ENCODE measurements at regions not wholly inside any gene's neighbourhood (a gene's known extent, or its start where the extent isn't known, plus 50 kb on each side); places are given as distances from the start of the nearest gene placed in this dataset.

GRCh38 chr9:135251331-135251761 lies 163.9 kb downstream of the OLFM1 start:
- Histone ChIP-seq H3K27ac (ENCODE audit: control insufficient read depth, insufficient read depth, low read length) (no peak overlapping the region), H3K4me2 (ENCODE audit: control insufficient read depth, extremely low read depth, insufficient read depth, low read depth, low read length) (no peak overlapping the region), H3K9me1 (ENCODE audit: control insufficient read depth, extremely low read depth, insufficient read depth, low read length) (no peaks in the 10 kb centered on the region), H3K79me2 (ENCODE audit: control insufficient read depth, insufficient read depth, low read length) (no peaks in the 10 kb centered on the region), H3K9me3 (ENCODE audit: control insufficient read depth, low read depth, low read length) (no peaks in the 10 kb centered on the region), H3K9ac (ENCODE audit: control insufficient read depth, extremely low read depth, insufficient read depth, low read length) (no peak overlapping the region), H4K20me1 (ENCODE audit: control insufficient read depth, extremely low read depth, insufficient read depth, low read length) (no peaks in the 10 kb centered on the region), H3K27me3 (ENCODE audit: control insufficient read depth, extremely low read depth, insufficient read depth, low read length) (peaks cover 20% of the 10 kb centered on the region), H2AFZ (ENCODE audit: control insufficient read depth, low read length) (no peak overlapping the region), H3K4me3 (ENCODE audit: control insufficient read depth in 2 of 3, extremely low read depth in 1 of 3, insufficient read depth in 2 of 3, low read depth in 1 of 3, low read length in 3 of 3) (no peak overlapping the region), H3K4me1 (ENCODE audit: control insufficient read depth, extremely low read depth, insufficient read depth, low read length) (no peaks in the 10 kb centered on the region), H3K36me3 (ENCODE audit: control insufficient read depth in 2 of 2, extremely low read depth in 1 of 2, insufficient read depth in 2 of 2, low read length in 2 of 2) (no peaks in the 10 kb centered on the region)
- TF ChIP-seq, protein P1, sequence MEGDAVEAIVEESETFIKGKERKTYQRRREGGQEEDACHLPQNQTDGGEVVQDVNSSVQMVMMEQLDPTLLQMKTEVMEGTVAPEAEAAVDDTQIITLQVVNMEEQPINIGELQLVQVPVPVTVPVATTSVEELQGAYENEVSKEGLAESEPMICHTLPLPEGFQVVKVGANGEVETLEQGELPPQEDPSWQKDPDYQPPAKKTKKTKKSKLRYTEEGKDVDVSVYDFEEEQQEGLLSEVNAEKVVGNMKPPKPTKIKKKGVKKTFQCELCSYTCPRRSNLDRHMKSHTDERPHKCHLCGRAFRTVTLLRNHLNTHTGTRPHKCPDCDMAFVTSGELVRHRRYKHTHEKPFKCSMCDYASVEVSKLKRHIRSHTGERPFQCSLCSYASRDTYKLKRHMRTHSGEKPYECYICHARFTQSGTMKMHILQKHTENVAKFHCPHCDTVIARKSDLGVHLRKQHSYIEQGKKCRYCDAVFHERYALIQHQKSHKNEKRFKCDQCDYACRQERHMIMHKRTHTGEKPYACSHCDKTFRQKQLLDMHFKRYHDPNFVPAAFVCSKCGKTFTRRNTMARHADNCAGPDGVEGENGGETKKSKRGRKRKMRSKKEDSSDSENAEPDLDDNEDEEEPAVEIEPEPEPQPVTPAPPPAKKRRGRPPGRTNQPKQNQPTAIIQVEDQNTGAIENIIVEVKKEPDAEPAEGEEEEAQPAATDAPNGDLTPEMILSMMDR (optimal IDR thresholded peaks at IDR 0.05 in 1 of 3, IDR thresholded peaks at IDR 0.05 in 1 of 3, conservative IDR thresholded peaks at IDR 0.05 in 1 of 3; ENCODE audit: extremely low read depth in 1 of 3, insufficient read depth in 2 of 3, low read length in 3 of 3), result no peak
- no peak for TF ChIP-seq EZH2 (IDR thresholded peaks at IDR 0.05; ENCODE audit: low read length)
- FAIRE-seq (no peak), DNase-seq (ENCODE audit: low read depth, low spot score) (no peak)
- dilution Hi-C loops (cut with MboI; ENCODE audit: extremely low pct_ligation_motif_present, low sequenced_read_pairs), result no loop called here

DNA sequence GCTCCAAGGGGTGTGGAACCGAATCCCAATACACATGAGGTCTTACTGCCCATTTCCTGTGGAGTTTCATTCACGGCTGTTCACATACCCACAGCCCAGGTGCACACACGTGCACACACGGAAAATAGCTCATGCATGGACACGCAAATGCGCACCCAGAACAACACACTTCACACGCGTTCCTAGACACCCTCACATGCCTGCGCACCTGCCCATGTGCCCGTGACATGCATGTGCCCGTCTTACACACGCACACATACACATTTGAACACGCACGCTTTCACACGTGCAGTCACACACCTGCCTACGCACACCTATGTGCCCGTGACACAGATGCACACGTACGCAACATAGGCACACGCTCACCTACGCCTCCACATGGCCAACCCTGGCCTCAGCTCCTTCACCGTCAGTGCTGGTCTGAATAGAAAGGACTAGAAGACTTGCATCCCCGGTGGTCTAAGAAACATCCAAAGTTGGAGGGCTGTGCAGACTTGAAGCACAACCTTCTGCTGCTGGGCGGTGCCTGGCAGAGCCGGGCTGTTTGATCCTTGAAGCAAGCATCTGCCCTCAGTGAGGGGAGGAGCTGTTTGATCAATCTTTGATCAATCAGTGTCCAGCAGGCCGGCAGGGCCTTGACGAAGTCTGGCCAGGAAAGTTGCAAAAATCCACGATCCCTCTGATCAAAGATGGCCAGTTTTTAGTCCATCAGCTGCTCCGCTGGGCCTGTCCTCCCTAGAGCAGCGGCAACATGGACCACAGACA lies 164.7 kb downstream of the OLFM1 start:
- Histone ChIP-seq H3K79me2 (ENCODE audit: control insufficient read depth, insufficient read depth, low read length) (no peaks in the 10 kb centered on the region), H3K27ac (ENCODE audit: control insufficient read depth, insufficient read depth, low read length) (no peak overlapping the region), H3K9me1 (ENCODE audit: control insufficient read depth, extremely low read depth, insufficient read depth, low read length) (no peaks in the 10 kb centered on the region), H3K4me3 (ENCODE audit: control insufficient read depth in 2 of 3, extremely low read depth in 1 of 3, insufficient read depth in 2 of 3, low read depth in 1 of 3, low read length in 3 of 3) (no peak overlapping the region), H3K4me1 (ENCODE audit: control insufficient read depth, extremely low read depth, insufficient read depth, low read length) (no peaks in the 10 kb centered on the region), H2AFZ (ENCODE audit: control insufficient read depth, low read length) (no peak overlapping the region), H3K9me3 (ENCODE audit: control insufficient read depth, low read depth, low read length) (no peaks in the 10 kb centered on the region), H3K36me3 (ENCODE audit: control insufficient read depth in 2 of 2, extremely low read depth in 1 of 2, insufficient read depth in 2 of 2, low read length in 2 of 2) (no peaks in the 10 kb centered on the region), H3K9ac (ENCODE audit: control insufficient read depth, extremely low read depth, insufficient read depth, low read length) (no peak overlapping the region), H4K20me1 (ENCODE audit: control insufficient read depth, extremely low read depth, insufficient read depth, low read length) (no peaks in the 10 kb centered on the region), H3K4me2 (ENCODE audit: control insufficient read depth, extremely low read depth, insufficient read depth, low read depth, low read length) (no peak overlapping the region), H3K27me3 (ENCODE audit: control insufficient read depth, extremely low read depth, insufficient read depth, low read length) (peaks cover 11% of the 10 kb centered on the region)
- no peak for FAIRE-seq
- DNase-seq (ENCODE audit: low read depth, low spot score), result no peak
- dilution Hi-C loops (cut with MboI; ENCODE audit: extremely low pct_ligation_motif_present, low sequenced_read_pairs), result no loop called here
- TF ChIP-seq, protein P1 (optimal IDR thresholded peaks at IDR 0.05 in 1 of 3, IDR thresholded peaks at IDR 0.05 in 1 of 3, conservative IDR thresholded peaks at IDR 0.05 in 1 of 3; ENCODE audit: extremely low read depth in 1 of 3, insufficient read depth in 2 of 3, low read length in 3 of 3), result no peak
- no peak for TF ChIP-seq EZH2 (IDR thresholded peaks at IDR 0.05; ENCODE audit: low read length)

Measured in keratinocyte (primary cell).